VCaP (cell line): ENCODE measurements at regions not wholly inside any gene's neighbourhood (a gene's known extent, or its start where the extent isn't known, plus 50 kb on each side); places are given as distances from the start of the nearest gene placed in this dataset.

Experiments used
- H3K27ac ChIP-seq: fragments of 450-650 bp; 2 replicates; pipeline ENCODE4 v1.5.1; 2017
- CTCF ChIP-seq: fragments of 450-650 bp; conservative IDR thresholded peaks from 2 replicates; pipeline ENCODE4 v1.5.1; 2017; ENCODE audit warnings: mild to moderate bottlenecking, moderate library complexity

- no peak for TF ChIP-seq CTCF
- H3K27ac ChIP-seq, result no peak overlapping the region
Measured at GRCh38 chr14:49401373-49401772, 184.8 kb downstream of the RPS29 start.

- TF ChIP-seq CTCF, result no peak
- H3K27ac ChIP-seq, result no peak overlapping the region
Measured at GRCh38 chr14:49396801-49397200, 189.4 kb downstream of the RPS29 start.

GRCh38 chr14:49381778-49382177, 204.4 kb downstream of the RPS29 start:
- H3K27ac ChIP-seq, result no peak overlapping the region
- no peak for TF ChIP-seq CTCF

GRCh38 chr14:49367696-49368095, 218.5 kb downstream of the RPS29 start:
- no peak overlapping the region for H3K27ac ChIP-seq
- no peak for TF ChIP-seq CTCF

GRCh38 chr14:49366416-49366815, 219.8 kb downstream of the RPS29 start:
- no peak overlapping the region for H3K27ac ChIP-seq
- TF ChIP-seq CTCF, result no peak

- no peak overlapping the region for H3K27ac ChIP-seq
- TF ChIP-seq CTCF, result no peak
Measured at GRCh38 chr14:49364752-49365117, 221.4 kb downstream of the RPS29 start.

GRCh38 chr14:49363821-49364751, 222.1 kb downstream of the RPS29 start:
- TF ChIP-seq CTCF, result no peak

More at GRCh38 chr14:49363821-49364751, 222.1 kb downstream of the RPS29 start:
- H3K27ac ChIP-seq, result no peak overlapping the region
